ENCODE measurements at regions not wholly inside any gene's neighbourhood (a gene's known extent, or its start where the extent isn't known, plus 50 kb on each side); places are given as distances from the start of the nearest gene placed in this dataset.

DNA sequence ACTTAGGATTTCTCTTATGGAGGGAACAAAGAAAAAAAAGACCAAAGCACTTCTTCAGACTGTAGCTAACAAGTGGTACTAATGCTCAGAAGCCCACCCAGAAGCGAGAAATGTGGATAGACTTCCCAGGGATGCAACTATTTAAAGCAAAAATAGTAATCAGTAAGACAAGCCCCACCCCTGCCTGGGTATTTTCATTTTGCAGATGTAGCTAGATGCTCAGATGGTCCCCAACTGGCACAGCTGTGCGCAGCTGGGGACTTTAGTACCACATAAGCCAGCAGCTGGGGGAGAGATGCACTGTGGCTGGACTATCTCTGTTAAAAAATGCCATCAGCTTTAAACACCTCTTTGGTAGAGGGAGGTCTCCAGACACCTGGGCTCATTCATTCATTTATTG lies 77.8 kb upstream of the SPAG17 start:
- Mint-ChIP-seq H3K36me3 (ENCODE audit: low read depth) (no peaks in the 10 kb centered on the region), H3K27me3 (no peaks in the 10 kb centered on the region), H3K9me3 (peaks cover 3% of the 10 kb centered on the region), H3K27ac (no peak overlapping the region), H3K4me1 (ENCODE audit: low read depth) (no peaks in the 10 kb centered on the region), H3K4me3 (no peak overlapping the region)
- ChIA-PET POLR2A (no interaction called here), CTCF (no interaction called here)
- Histone ChIP-seq H3K27me3 (ENCODE audit: control insufficient read depth in 1 of 2, insufficient read depth in 2 of 2, low read length in 2 of 2) (no peaks in the 10 kb centered on the region), H3K9me3 (ENCODE audit: control insufficient read depth in 1 of 2, insufficient read depth in 1 of 2, low read length in 2 of 2) (no peaks in the 10 kb centered on the region), H3K4me1 (ENCODE audit: insufficient read depth, low read length) (no peaks in the 10 kb centered on the region), H3K27ac (ENCODE audit: low read depth in 1 of 2, low read length in 2 of 2) (no peak overlapping the region), H3K36me3 (ENCODE audit: insufficient read depth, low read length) (no peaks in the 10 kb centered on the region), H3K4me3 (ENCODE audit: low read length) (no peak overlapping the region)
- DNase-seq, result no peak
- ATAC-seq (ENCODE audit: poor library complexity), result no peak
- intact Hi-C loops (cut with DNase I, micrococcal nuclease), result no loop called here
- TF ChIP-seq, protein P1, sequence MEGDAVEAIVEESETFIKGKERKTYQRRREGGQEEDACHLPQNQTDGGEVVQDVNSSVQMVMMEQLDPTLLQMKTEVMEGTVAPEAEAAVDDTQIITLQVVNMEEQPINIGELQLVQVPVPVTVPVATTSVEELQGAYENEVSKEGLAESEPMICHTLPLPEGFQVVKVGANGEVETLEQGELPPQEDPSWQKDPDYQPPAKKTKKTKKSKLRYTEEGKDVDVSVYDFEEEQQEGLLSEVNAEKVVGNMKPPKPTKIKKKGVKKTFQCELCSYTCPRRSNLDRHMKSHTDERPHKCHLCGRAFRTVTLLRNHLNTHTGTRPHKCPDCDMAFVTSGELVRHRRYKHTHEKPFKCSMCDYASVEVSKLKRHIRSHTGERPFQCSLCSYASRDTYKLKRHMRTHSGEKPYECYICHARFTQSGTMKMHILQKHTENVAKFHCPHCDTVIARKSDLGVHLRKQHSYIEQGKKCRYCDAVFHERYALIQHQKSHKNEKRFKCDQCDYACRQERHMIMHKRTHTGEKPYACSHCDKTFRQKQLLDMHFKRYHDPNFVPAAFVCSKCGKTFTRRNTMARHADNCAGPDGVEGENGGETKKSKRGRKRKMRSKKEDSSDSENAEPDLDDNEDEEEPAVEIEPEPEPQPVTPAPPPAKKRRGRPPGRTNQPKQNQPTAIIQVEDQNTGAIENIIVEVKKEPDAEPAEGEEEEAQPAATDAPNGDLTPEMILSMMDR (IDR thresholded peaks at IDR 0.05), result no peak

DNA sequence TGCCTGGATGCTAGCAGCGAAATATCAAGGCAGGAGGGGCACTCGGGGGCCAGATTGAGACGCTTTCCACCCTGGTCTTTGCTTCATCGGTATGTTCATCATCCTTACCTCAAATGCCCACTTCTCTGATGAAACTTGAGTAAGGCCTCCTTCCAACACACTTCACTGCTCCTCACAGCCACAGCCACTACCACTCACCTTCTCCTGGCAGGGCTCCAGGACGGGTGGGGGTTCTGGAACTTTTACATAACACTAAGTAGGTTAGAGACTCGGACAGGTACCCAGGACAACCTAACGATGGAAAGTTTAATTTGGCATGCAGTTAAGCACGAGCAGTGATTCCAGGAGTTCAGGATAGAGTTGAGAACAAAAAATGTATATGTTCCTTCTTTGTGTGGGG lies 73.9 kb upstream of the SPAG17 start:
- TF ChIP-seq, protein P1 (IDR thresholded peaks at IDR 0.05), result no peak

DNA sequence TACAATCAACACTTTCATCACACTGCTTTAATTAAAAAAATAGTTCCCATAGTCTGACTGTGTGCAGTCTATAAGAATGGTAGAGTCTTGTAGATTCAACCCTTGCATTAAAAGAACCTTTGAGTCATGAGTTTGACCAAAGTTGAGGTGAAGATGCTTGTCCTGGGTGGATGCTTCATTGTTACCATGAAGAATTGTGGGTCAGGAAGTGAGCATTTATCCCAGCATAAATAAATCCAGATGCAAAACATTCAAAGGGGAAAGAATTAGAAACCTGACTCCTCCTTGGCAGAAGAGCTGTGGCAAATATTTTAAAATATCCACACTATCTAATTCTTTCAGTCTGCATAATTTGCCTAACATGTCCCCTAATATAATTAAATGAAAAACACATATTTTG lies 72.9 kb upstream of the SPAG17 start:
- DNase-seq, result no peak
- Histone ChIP-seq H3K27me3 (ENCODE audit: control insufficient read depth in 1 of 2, insufficient read depth in 2 of 2, low read length in 2 of 2) (no peaks in the 10 kb centered on the region), H3K27ac (ENCODE audit: low read depth in 1 of 2, low read length in 2 of 2) (no peak overlapping the region), H3K36me3 (ENCODE audit: insufficient read depth, low read length) (no peaks in the 10 kb centered on the region), H3K9me3 (ENCODE audit: control insufficient read depth in 1 of 2, insufficient read depth in 1 of 2, low read length in 2 of 2) (no peaks in the 10 kb centered on the region), H3K4me1 (ENCODE audit: insufficient read depth, low read length) (no peaks in the 10 kb centered on the region), H3K4me3 (ENCODE audit: low read length) (no peak overlapping the region)
- H3K9me3 Mint-ChIP-seq, result no peaks in the 10 kb centered on the region
- TF ChIP-seq, protein P1 (IDR thresholded peaks at IDR 0.05), result no peak
- ChIA-PET CTCF (no interaction called here), POLR2A (no interaction called here)
- no peaks in the 10 kb centered on the region for H3K4me1 Mint-ChIP-seq (ENCODE audit: low read depth)
- intact Hi-C loops (cut with DNase I, micrococcal nuclease), result no loop called here
- H3K27me3 Mint-ChIP-seq, result peaks cover 5% of the 10 kb centered on the region
- no peak overlapping the region for H3K4me3 Mint-ChIP-seq
- no peak for ATAC-seq (ENCODE audit: poor library complexity)
- no peak overlapping the region for H3K27ac Mint-ChIP-seq
- no peaks in the 10 kb centered on the region for H3K36me3 Mint-ChIP-seq (ENCODE audit: low read depth)

More for the DNA sequence above, 73.9 kb upstream of the SPAG17 start:
- DNase-seq (no peak), ATAC-seq (ENCODE audit: poor library complexity) (no peak)
- CTCF ChIA-PET, result no interaction called here
- POLR2A ChIA-PET, result no interaction called here
- no peaks in the 10 kb centered on the region for H3K9me3 Mint-ChIP-seq
- no peaks in the 10 kb centered on the region for H3K27me3 Mint-ChIP-seq
- Histone ChIP-seq H3K4me1 (ENCODE audit: insufficient read depth, low read length) (no peaks in the 10 kb centered on the region), H3K4me3 (ENCODE audit: low read length) (no peak overlapping the region), H3K27ac (ENCODE audit: low read depth in 1 of 2, low read length in 2 of 2) (no peak overlapping the region), H3K9me3 (ENCODE audit: control insufficient read depth in 1 of 2, insufficient read depth in 1 of 2, low read length in 2 of 2) (no peaks in the 10 kb centered on the region), H3K36me3 (ENCODE audit: insufficient read depth, low read length) (no peaks in the 10 kb centered on the region), H3K27me3 (ENCODE audit: control insufficient read depth in 1 of 2, insufficient read depth in 2 of 2, low read length in 2 of 2) (no peaks in the 10 kb centered on the region)
- no peaks in the 10 kb centered on the region for H3K4me1 Mint-ChIP-seq (ENCODE audit: low read depth)
- intact Hi-C loops (cut with DNase I, micrococcal nuclease), result no loop called here
- H3K27ac Mint-ChIP-seq, result no peak overlapping the region
- H3K4me3 Mint-ChIP-seq, result no peak overlapping the region
- no peaks in the 10 kb centered on the region for H3K36me3 Mint-ChIP-seq (ENCODE audit: low read depth)
